Fibroblast of lung (primary cell): ENCODE measurements at regions not wholly inside any gene's neighbourhood (a gene's known extent, or its start where the extent isn't known, plus 50 kb on each side); places are given as distances from the start of the nearest gene placed in this dataset.

Experiments
- CTCF ChIP-seq, 2 donors: IDR thresholded peaks in 1 of 2; conservative IDR thresholded peaks in 1 of 2; 1 replicate in 1 of 2; 2 replicates in 1 of 2; pipeline ENCODE4 v1.5.1; 2011 to 2012; ENCODE audit warnings: low read length in 2 of 2, control low read depth in 1 of 2, inconsistent platforms in 1 of 2, low read depth in 1 of 2, mild to moderate bottlenecking in 1 of 2
- EZH2 ChIP-seq: IDR thresholded peaks from 2 replicates; pipeline ENCODE4 v1.5.1; 2012; ENCODE audit warnings: low read length, control low read depth, mild to moderate bottlenecking; ENCODE audit errors: missing control alignments

- TF ChIP-seq CTCF (conservative IDR thresholded peaks at IDR 0.05 in 1 of 2, IDR thresholded peaks at IDR 0.05 in 1 of 2; ENCODE audit: low read depth in 1 of 2, low read length in 2 of 2) (no peak), EZH2 (no peak)
These were observed 451.2 kb upstream of the CD180 start for GRCh38 chr5:67647772-67648171.
